HK-2 (cell line): ENCODE measurements at regions not wholly inside any gene's neighbourhood (a gene's known extent, or its start where the extent isn't known, plus 50 kb on each side); places are given as distances from the start of the nearest gene placed in this dataset.

Experiments
- DNase-seq: peaks from one replicate; pipeline ENCODE4 v3.0.0-alpha.2; 2018; ENCODE audit not compliant: unreplicated experiment

DNA sequence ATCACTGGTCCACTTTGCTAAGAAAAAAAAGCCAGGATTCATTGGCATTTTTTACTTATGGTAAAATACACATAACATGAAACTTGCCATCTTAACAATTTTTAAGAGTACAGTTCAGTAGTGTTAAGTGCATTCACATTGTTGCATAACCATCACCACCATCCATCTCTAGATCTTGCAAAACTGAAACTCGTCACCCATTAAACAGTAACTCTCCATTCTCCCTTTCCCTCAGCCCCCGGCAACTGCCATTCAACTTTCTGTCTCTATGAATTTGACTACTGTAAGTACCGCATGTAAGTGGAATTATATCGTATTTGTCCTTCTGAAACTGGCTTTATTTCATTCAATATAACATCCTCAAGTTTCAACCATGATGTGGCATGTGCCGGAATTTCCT lies 56.3 kb upstream of the LNX1 start:
- no peak for DNase-seq

DNA sequence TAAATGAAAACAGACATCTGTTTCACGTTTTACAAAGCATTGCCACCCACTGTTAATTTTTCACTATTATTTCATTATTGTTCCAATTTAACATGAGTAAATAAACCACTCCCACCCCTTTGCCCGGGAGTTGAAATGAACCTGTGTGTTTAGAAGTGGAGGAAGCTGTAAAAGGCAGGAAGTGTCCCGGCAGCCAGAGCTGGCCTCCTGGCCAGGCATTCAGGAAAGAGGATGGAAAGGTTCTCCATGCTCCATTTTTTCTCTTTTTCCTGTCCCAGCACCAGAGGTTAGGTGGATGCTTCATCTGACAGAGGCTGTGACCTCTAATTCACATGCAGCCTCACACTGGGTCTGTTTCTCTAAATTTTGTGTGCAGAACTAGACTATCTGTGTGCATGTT lies 55.5 kb upstream of the LNX1 start:
- no peak for DNase-seq

DNA sequence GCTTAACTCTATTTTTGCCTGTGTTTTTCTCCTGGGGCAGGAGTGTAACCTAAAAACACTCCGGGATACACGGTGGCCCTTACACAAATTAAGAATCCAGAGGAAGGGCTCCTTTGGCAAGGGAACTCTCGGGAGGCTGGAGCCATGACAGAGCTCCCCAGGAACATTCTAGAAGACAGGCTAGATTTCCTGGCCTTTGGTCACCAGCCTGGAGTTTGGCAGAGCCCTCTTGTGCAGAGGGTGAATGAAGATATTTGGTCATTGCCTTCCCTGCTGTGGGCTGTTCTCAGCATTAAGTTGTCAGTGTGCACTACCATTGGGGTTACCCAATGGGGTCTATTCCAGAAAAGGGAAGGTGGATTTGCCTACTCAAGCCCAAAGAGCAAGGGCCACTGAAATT lies 53.8 kb upstream of the LNX1 start:
- no peak for DNase-seq

DNA sequence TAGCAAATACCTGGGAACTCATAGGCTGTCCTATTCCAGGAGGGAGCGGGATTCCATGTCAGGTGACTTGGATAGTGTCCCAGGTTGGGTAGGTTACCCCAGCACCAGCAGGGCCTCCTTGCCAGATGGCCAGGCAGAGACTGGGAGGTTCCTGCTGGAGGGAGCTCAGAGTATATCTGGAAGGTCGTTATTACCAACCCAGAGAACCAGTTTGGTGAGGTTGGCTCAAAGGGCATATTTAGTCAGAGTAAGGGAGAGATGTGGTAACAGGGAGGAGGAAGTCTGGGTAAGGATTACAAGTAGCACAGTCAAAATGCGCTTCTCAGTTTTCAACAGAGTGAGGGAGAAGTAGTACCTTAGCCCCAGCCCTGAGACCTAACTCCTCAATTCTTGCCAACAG lies 53.3 kb upstream of the LNX1 start:
- no peak for DNase-seq
